ENCODE measurements at regions not wholly inside any gene's neighbourhood (a gene's known extent, or its start where the extent isn't known, plus 50 kb on each side); places are given as distances from the start of the nearest gene placed in this dataset.

GRCh38 chr9:95760791-95761190 is 114.7 kb upstream of the ERCC6L2 start:
- no peak for TF ChIP-seq CTCF (conservative IDR thresholded peaks at IDR 0.05; ENCODE audit: low read length)
- DNase-seq (ENCODE audit: low read depth) = no peak
- H3K4me3 ChIP-seq (ENCODE audit: low read length) = no peak overlapping the region

GRCh38 chr9:95757439-95757838 is 118.1 kb upstream of the ERCC6L2 start:
- TF ChIP-seq CTCF (conservative IDR thresholded peaks at IDR 0.05; ENCODE audit: low read length) = no peak
- DNase-seq (ENCODE audit: low read depth) = no peak
- no peak overlapping the region for H3K4me3 ChIP-seq (ENCODE audit: low read length)

- peak; percentile 84 for DNase-seq (ENCODE audit: low read depth)
- TF ChIP-seq CTCF (conservative IDR thresholded peaks at IDR 0.05; ENCODE audit: low read length) = no peak
- no peak overlapping the region for H3K4me3 ChIP-seq (ENCODE audit: low read length)
These were observed 118.5 kb upstream of the ERCC6L2 start for GRCh38 chr9:95756986-95757385.

- TF ChIP-seq CTCF (conservative IDR thresholded peaks at IDR 0.05; ENCODE audit: low read length) = no peak
These were observed 119.4 kb upstream of the ERCC6L2 start for GRCh38 chr9:95756101-95756500.

GRCh38 chr9:95755421-95755730 is 120.1 kb upstream of the ERCC6L2 start:
- no peak overlapping the region for H3K4me3 ChIP-seq (ENCODE audit: low read length)
- TF ChIP-seq CTCF (conservative IDR thresholded peaks at IDR 0.05; ENCODE audit: low read length) = no peak
- DNase-seq (ENCODE audit: low read depth) = no peak

More at GRCh38 chr9:95756101-95756500, 119.4 kb upstream of the ERCC6L2 start:
- DNase-seq (ENCODE audit: low read depth) = no peak
- no peak overlapping the region for H3K4me3 ChIP-seq (ENCODE audit: low read length)

GRCh38 chr9:95754533-95755420 is 120.7 kb upstream of the ERCC6L2 start:
- no peak for DNase-seq (ENCODE audit: low read depth)
- no peak for TF ChIP-seq CTCF (conservative IDR thresholded peaks at IDR 0.05; ENCODE audit: low read length)
- no peak overlapping the region for H3K4me3 ChIP-seq (ENCODE audit: low read length)

- TF ChIP-seq CTCF (conservative IDR thresholded peaks at IDR 0.05; ENCODE audit: low read length) = no peak
- DNase-seq (ENCODE audit: low read depth) = no peak
- no peak overlapping the region for H3K4me3 ChIP-seq (ENCODE audit: low read length)
These were observed 121.6 kb upstream of the ERCC6L2 start for GRCh38 chr9:95753762-95754465.

Data from AG10803 (cell line).